ENCODE measurements at regions not wholly inside any gene's neighbourhood (a gene's known extent, or its start where the extent isn't known, plus 50 kb on each side); places are given as distances from the start of the nearest gene placed in this dataset.

- CTCF ChIA-PET (ENCODE audit: low intra/inter-chr PET ratio), result no interaction called here
- in situ Hi-C loops (cut with MboI), result no loop called here
Measured at GRCh38 chr12:115190010-115190770, 506.2 kb upstream of the TBX3 start.

More at GRCh38 chr12:115190010-115190770, 506.2 kb upstream of the TBX3 start:
- Histone ChIP-seq H3K4me2 (ENCODE audit: insufficient read depth, low read length) (no peak overlapping the region), H3K9ac (ENCODE audit: insufficient read depth in 1 of 2, low read depth in 2 of 2, low read length in 2 of 2) (no peak overlapping the region), H3K36me3 (ENCODE audit: control insufficient read depth, insufficient read depth, low read length) (no peaks in the 10 kb centered on the region), H3K27ac (ENCODE audit: extremely low read depth, low read depth, low read length) (no peak overlapping the region), H3K79me2 (ENCODE audit: control insufficient read depth, insufficient read depth, low read length) (no peaks in the 10 kb centered on the region), H3K27me3 (ENCODE audit: control insufficient read depth in 2 of 2, insufficient read depth in 2 of 2, low read length in 2 of 2) (no peaks in the 10 kb centered on the region), H3K4me1 (replicated peaks in 1 of 2; ENCODE audit: control insufficient read depth in 2 of 2, insufficient read depth in 2 of 2, low read length in 2 of 2) (no peaks in the 10 kb centered on the region), H3K9me1 (ENCODE audit: control insufficient read depth, insufficient read depth, low read length) (no peaks in the 10 kb centered on the region), H2AFZ (ENCODE audit: low read depth, low read length) (no peak overlapping the region), H3K9me3 (replicated peaks; ENCODE audit: control insufficient read depth, insufficient read depth, low read depth, low read length) (no peaks in the 10 kb centered on the region), H4K20me1 (replicated peaks; ENCODE audit: control insufficient read depth, insufficient read depth, low read length) (no peaks in the 10 kb centered on the region), H3K4me3 (no peak overlapping the region)
- POLR2A ChIA-PET, result no interaction called here
- ATAC-seq (no peak), FAIRE-seq (no peak), DNase-seq (ENCODE audit: extremely low read depth in 1 of 4, low spot score in 3 of 4) (no peak)
- 0% methylated on average over 6 of the region's 6 CpGs for WGBS (ENCODE audit: insufficient coverage, low coverage, missing lambda C conversion rate)
- no TSS peak for BruUV-seq (replicated peaks)
- intact Hi-C loops (cut with micrococcal nuclease), result no loop called here
- no peak for TF ChIP-seq SUPT5H (IDR thresholded peaks at IDR 0.05)
- no peak for TF ChIP-seq ZNF75A (CRISPR knock-in tag; IDR thresholded peaks at IDR 0.05)
- no peak for TF ChIP-seq MAFK (IDR thresholded peaks at IDR 0.05; ENCODE audit: low read length)
- TF ChIP-seq RBM39 (optimal IDR thresholded peaks at IDR 0.05; ENCODE audit: low read depth, low read length), result no peak
- TF ChIP-seq SNRNP70 (optimal IDR thresholded peaks at IDR 0.05; ENCODE audit: low read depth, low read length), result no peak
- TF ChIP-seq THAP12 (CRISPR knock-in tag; IDR thresholded peaks at IDR 0.05), result no peak
- TF ChIP-seq MED1 (CRISPR knock-in tag; IDR thresholded peaks at IDR 0.05; ENCODE audit: borderline replicate concordance), result no peak
- no peak for TF ChIP-seq MYBL2 (IDR thresholded peaks at IDR 0.05; ENCODE audit: low read depth)
- no peak for TF ChIP-seq MYBL2 (CRISPR knock-in tag; IDR thresholded peaks at IDR 0.05; ENCODE audit: borderline replicate concordance)
- no peak for TF ChIP-seq ZC3H4 (CRISPR knock-in tag; IDR thresholded peaks at IDR 0.05; ENCODE audit: borderline replicate concordance)

Data from K562 (cell line).